Natural killer cell (primary cell): ENCODE measurements at regions not wholly inside any gene's neighbourhood (a gene's known extent, or its start where the extent isn't known, plus 50 kb on each side); places are given as distances from the start of the nearest gene placed in this dataset.

Experiments used
- ATAC-seq, 3 donors: fragments of 150-1000 bp in 2 of 3; fragments of 200-7000 bp in 1 of 3; cut with Tn5 transposase; 1 replicate in 1 of 3; 2 replicates in 2 of 3; pipeline ENCODE4 v1.10.0; 2021; ENCODE audit warnings: mild to moderate bottlenecking in 2 of 3, moderate library complexity in 2 of 3
- DNase-seq, 2 donors: peaks; one replicate each; pipeline versions ENCODE4 v3.0.0 to v3.0.0-alpha.2; 2013 to 2021; ENCODE audit warnings: mixed read lengths in 1 of 2
- H3K27ac ChIP-seq: one replicate; pipeline ENCODE4 v1.5.1; 2013; ENCODE audit warnings: mild to moderate bottlenecking, low read length
- H3K27me3 ChIP-seq: one replicate; pipeline ENCODE4 v1.6.1; 2013; ENCODE audit warnings: low read length; ENCODE audit not compliant: control insufficient read depth, insufficient read depth
- H3K36me3 ChIP-seq: one replicate; pipeline ENCODE4 v1.6.1; 2013; ENCODE audit warnings: low read length; ENCODE audit not compliant: control insufficient read depth, insufficient read depth
- H3K4me1 ChIP-seq: one replicate; pipeline ENCODE4 v1.6.1; 2013; ENCODE audit warnings: low read length; ENCODE audit not compliant: control insufficient read depth, insufficient read depth
- H3K4me3 ChIP-seq: one replicate; pipeline ENCODE4 v1.5.1; 2013; ENCODE audit warnings: low read length
- H3K9me3 ChIP-seq: one replicate; pipeline ENCODE4 v1.6.1; 2013; ENCODE audit warnings: low read length; ENCODE audit not compliant: control insufficient read depth, insufficient read depth
- H3K27ac Mint-ChIP-seq, 2 donors: one replicate each; pipeline ENCODE4 v1.8.0; 2022; ENCODE audit warnings: mild to moderate bottlenecking in 2 of 2, mixed read lengths in 2 of 2, moderate library complexity in 1 of 2
- H3K27me3 Mint-ChIP-seq, 2 donors: one replicate each; pipeline ENCODE4 v1.8.0; 2022; ENCODE audit warnings: low read depth in 2 of 2, mixed read lengths in 2 of 2
- H3K36me3 Mint-ChIP-seq: one replicate; pipeline ENCODE4 v1.8.0; 2022; ENCODE audit warnings: mixed read lengths
- H3K4me1 Mint-ChIP-seq, 2 donors: one replicate each; pipeline ENCODE4 v1.8.0; 2022; ENCODE audit warnings: mixed read lengths in 2 of 2
- H3K4me3 Mint-ChIP-seq: one replicate; pipeline ENCODE4 v1.8.0; 2022; ENCODE audit warnings: mild to moderate bottlenecking, moderate library complexity, mixed read lengths
- H3K9me3 Mint-ChIP-seq, 2 donors: one replicate each; pipeline ENCODE4 v1.8.0; 2022; ENCODE audit warnings: mixed read lengths in 2 of 2
- CTCF ChIP-seq: fragments of 200-600 bp; IDR thresholded peaks from one replicate; pipeline ENCODE4 v1.8.0; 2022; ENCODE audit warnings: antibody characterized with exemption
- WGBS: methylation state at CpG from one replicate; pipeline ENCODE4 v1.1.7; 2013; ENCODE audit warnings: missing lambda C conversion rate; ENCODE audit not compliant: insufficient coverage; 5-methylcytosine and 5-hydroxymethylcytosine counted together
- intact Hi-C: fragments of 100-400 bp; cut with micrococcal nuclease; formaldehyde crosslinking; loops from one replicate; pipeline ENCODE4 v1.14.2; 2022

- H3K9me3 ChIP-seq = no peaks in the 10 kb centered on the region
- no peaks in the 10 kb centered on the region for H3K9me3 Mint-ChIP-seq
- ATAC-seq = no peak
- no peak overlapping the region for H3K4me3 ChIP-seq
- no peak for DNase-seq
- no peaks in the 10 kb centered on the region for H3K27me3 Mint-ChIP-seq
- 95% methylated on average over 3 of the region's 4 CpGs for WGBS
- H3K27me3 ChIP-seq = no peaks in the 10 kb centered on the region
- intact Hi-C loops = no loop called here
- no peaks in the 10 kb centered on the region for H3K36me3 ChIP-seq
- H3K27ac Mint-ChIP-seq = no peak overlapping the region
- H3K27ac ChIP-seq = no peak overlapping the region
- no peak for TF ChIP-seq CTCF
- no peak overlapping the region for H3K4me3 Mint-ChIP-seq
- peaks cover 38 to 50% of the 10 kb centered on the region in 2 donors for H3K4me1 Mint-ChIP-seq
- H3K4me1 ChIP-seq = peaks cover 30% of the 10 kb centered on the region
- no peaks in the 10 kb centered on the region for H3K36me3 Mint-ChIP-seq
Measured at GRCh38 chr5:82356021-82356420, 77.9 kb upstream of the RPS23 start.

DNA sequence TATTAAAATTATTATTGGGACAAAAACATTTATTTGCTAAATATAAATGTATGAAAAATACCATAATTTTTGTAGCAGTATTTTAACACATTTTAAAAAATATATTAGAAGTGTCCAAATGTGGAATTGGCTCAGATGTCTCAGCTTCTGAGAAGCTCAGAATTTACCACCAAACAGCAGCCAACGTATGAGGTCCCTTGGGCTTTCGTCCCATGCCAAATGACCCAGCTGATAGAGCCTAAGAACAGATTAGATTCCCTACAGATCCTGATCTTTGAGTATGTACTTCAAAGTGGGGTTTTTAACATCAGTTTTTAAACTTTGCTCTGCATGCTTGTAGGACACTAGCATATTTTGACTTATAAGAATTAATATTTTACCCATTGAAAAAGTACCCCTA, 77.3 kb upstream of the RPS23 start:
- H3K9me3 ChIP-seq = no peaks in the 10 kb centered on the region
- Mint-ChIP-seq H3K27ac (no peak overlapping the region), H3K9me3 (no peaks in the 10 kb centered on the region), H3K4me3 (no peak overlapping the region), H3K27me3 (no peaks in the 10 kb centered on the region), H3K36me3 (no peaks in the 10 kb centered on the region), H3K4me1 (peaks cover 33 to 44% of the 10 kb centered on the region in 2 donors)
- intact Hi-C loops = no loop called here
- H3K27me3 ChIP-seq = no peaks in the 10 kb centered on the region
- no peaks in the 10 kb centered on the region for H3K36me3 ChIP-seq
- ATAC-seq = no peak
- WGBS = 81% methylated on average over 2 of the region's 2 CpGs
- H3K4me3 ChIP-seq = no peak overlapping the region
- no peak for DNase-seq
- TF ChIP-seq CTCF = no peak
- peaks cover 25% of the 10 kb centered on the region for H3K4me1 ChIP-seq
- no peak overlapping the region for H3K27ac ChIP-seq

GRCh38 chr5:82355053-82355452, 76.9 kb upstream of the RPS23 start:
- DNase-seq = no peak
- H3K36me3 Mint-ChIP-seq = no peaks in the 10 kb centered on the region
- Histone ChIP-seq H3K36me3 (no peaks in the 10 kb centered on the region), H3K9me3 (no peaks in the 10 kb centered on the region), H3K4me1 (peaks cover 25% of the 10 kb centered on the region), H3K4me3 (no peak overlapping the region), H3K27ac (no peak overlapping the region), H3K27me3 (no peaks in the 10 kb centered on the region)
- no peak overlapping the region for H3K27ac Mint-ChIP-seq
- no peaks in the 10 kb centered on the region for H3K9me3 Mint-ChIP-seq
- WGBS = 91% methylated on average over 3 of the region's 3 CpGs
- peaks cover 30 to 43% of the 10 kb centered on the region in 2 donors for H3K4me1 Mint-ChIP-seq
- H3K4me3 Mint-ChIP-seq = no peak overlapping the region
- H3K27me3 Mint-ChIP-seq = no peaks in the 10 kb centered on the region
- intact Hi-C loops = no loop called here
- ATAC-seq = no peak
- TF ChIP-seq CTCF = no peak

DNA sequence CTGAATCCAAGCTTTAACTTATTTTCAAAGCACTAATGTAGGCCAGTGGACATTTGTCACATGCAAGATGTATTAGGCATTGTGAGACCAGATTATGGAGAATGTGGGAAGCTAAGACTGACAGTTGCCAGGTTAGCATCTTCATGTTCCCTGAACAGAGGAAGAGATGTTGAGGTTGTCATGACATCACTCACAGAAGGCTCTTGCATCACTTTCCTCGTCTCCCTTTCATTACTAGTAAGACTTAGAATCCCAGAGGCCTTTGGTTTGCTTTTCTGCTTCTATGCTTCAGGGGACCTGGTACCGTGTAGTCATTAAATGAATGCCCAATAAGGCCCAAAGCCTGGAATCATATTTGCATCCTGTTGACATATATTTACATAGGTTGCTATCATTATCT, 76.4 kb upstream of the RPS23 start:
- peaks cover 30 to 43% of the 10 kb centered on the region in 2 donors for H3K4me1 Mint-ChIP-seq
- H3K36me3 Mint-ChIP-seq = no peaks in the 10 kb centered on the region
- no peaks in the 10 kb centered on the region for H3K36me3 ChIP-seq
- H3K27ac Mint-ChIP-seq = no peak overlapping the region
- no peak overlapping the region for H3K4me3 Mint-ChIP-seq
- H3K9me3 Mint-ChIP-seq = no peaks in the 10 kb centered on the region
- TF ChIP-seq CTCF = no peak
- WGBS = 78% methylated on average over 2 of the region's 2 CpGs
- intact Hi-C loops = no loop called here
- peaks cover 25% of the 10 kb centered on the region for H3K4me1 ChIP-seq
- ATAC-seq (no peak), DNase-seq (no peak)
- H3K27me3 Mint-ChIP-seq = no peaks in the 10 kb centered on the region
- H3K27ac ChIP-seq = no peak overlapping the region
- no peaks in the 10 kb centered on the region for H3K27me3 ChIP-seq
- H3K4me3 ChIP-seq = no peak overlapping the region
- no peaks in the 10 kb centered on the region for H3K9me3 ChIP-seq
